H1 (cell line): ENCODE measurements at regions not wholly inside any gene's neighbourhood (a gene's known extent, or its start where the extent isn't known, plus 50 kb on each side); places are given as distances from the start of the nearest gene placed in this dataset.

Source experiments
- CTCF ChIA-PET: fragments of 300-600 bp; sonication (Branson Sonifier 250); formaldehyde crosslinking; loops from one replicate; lab custom pipeline; 2021; ENCODE audit not compliant: partially characterized antibody; lab: Charles Lee
- POLR2A ChIA-PET: fragments of 300-600 bp; sonication (Branson Sonifier 250); formaldehyde crosslinking; loops from one replicate; lab custom pipeline; 2021; ENCODE audit warnings: inconsistent platforms; ENCODE audit not compliant: partially characterized antibody; lab: Charles Lee
- DNase-seq, 2 experiments: peaks; one replicate each; pipeline versions ENCODE4 v3.0.0 to v3.0.0-alpha.2; 2010 to 2022; ENCODE audit warnings: low spot score in 2 of 2, low read depth in 1 of 2, mixed read lengths in 1 of 2
- FAIRE-seq: peaks from 2 replicates; lab custom pipeline; 2011; peaks lifted over from hg19 to GRCh38; lab: Jason Lieb, UNC
- H2AFZ ChIP-seq: 2 replicates; pipeline ENCODE4 v1.8.1; 2012; ENCODE audit warnings: low read length, inconsistent platforms
- H2AK5ac ChIP-seq: 2 replicates; pipeline ENCODE4 v1.6.1; 2013; ENCODE audit warnings: low read depth, low read length
- H2BK120ac ChIP-seq: replicated peaks from 2 replicates; pipeline ENCODE3; 2013; ENCODE audit warnings: low read depth, low read length, inconsistent platforms
- H2BK12ac ChIP-seq: 2 replicates; pipeline ENCODE4 v1.6.1; 2013; ENCODE audit warnings: low read depth, low read length
- H2BK15ac ChIP-seq: 2 replicates; pipeline ENCODE4 v1.6.1; 2013; ENCODE audit warnings: low read length
- H2BK20ac ChIP-seq: 2 replicates; pipeline ENCODE4 v1.6.1; 2013; ENCODE audit warnings: low read length
- H2BK5ac ChIP-seq: 2 replicates; pipeline ENCODE4 v1.6.1; 2013; ENCODE audit warnings: low read depth, low read length
- H3K14ac ChIP-seq: 2 replicates; pipeline ENCODE4 v1.6.1; 2013; ENCODE audit warnings: inconsistent platforms; ENCODE audit not compliant: insufficient read length
- H3K18ac ChIP-seq: 2 replicates; pipeline ENCODE4 v1.6.1; 2013; ENCODE audit warnings: low read length; ENCODE audit errors: extremely low read depth
- H3K23ac ChIP-seq: 2 replicates; pipeline ENCODE4 v1.6.1; 2013; ENCODE audit warnings: inconsistent platforms; ENCODE audit not compliant: insufficient read length
- H3K23me2 ChIP-seq: 2 replicates; pipeline ENCODE4 v1.6.1; 2013; ENCODE audit warnings: low read depth, low read length
- H3K27ac ChIP-seq: 2 replicates; pipeline ENCODE4 v1.6.1; 2011; ENCODE audit warnings: low read depth, low read length, inconsistent platforms
- H3K27me3 ChIP-seq, 4 experiments: replicated peaks in 1 of 4; 1 replicate in 1 of 4; 2 replicates in 3 of 4; pipeline versions ENCODE4 v1.6.1 to v1.8.1; 2011 to 2013; ENCODE audit warnings: low read length in 3 of 4, mild to moderate bottlenecking in 3 of 4, inconsistent platforms in 2 of 4, mixed read lengths in 2 of 4, moderate library complexity in 1 of 4; ENCODE audit not compliant: control insufficient read depth in 3 of 4, insufficient read depth in 3 of 4; ENCODE audit errors: extremely low read depth in 1 of 4
- H3K36me3 ChIP-seq, 4 experiments: 2 replicates each; pipeline versions ENCODE4 v1.6.1 to v1.8.1; 2011 to 2013; ENCODE audit warnings: mild to moderate bottlenecking in 4 of 4, low read length in 3 of 4, moderate library complexity in 2 of 4, control low read depth in 1 of 4, inconsistent platforms in 1 of 4; ENCODE audit not compliant: insufficient read depth in 4 of 4, control insufficient read depth in 2 of 4
- H3K4ac ChIP-seq: replicated peaks from 2 replicates; pipeline ENCODE3; 2013; ENCODE audit warnings: low read length, low read depth, mixed read lengths, inconsistent platforms; ENCODE audit not compliant: insufficient read length
- H3K4me1 ChIP-seq, 4 experiments: replicated peaks in 1 of 4; 1 replicate in 1 of 4; 2 replicates in 3 of 4; pipeline versions ENCODE4 v1.6.1 to v1.8.1; 2011 to 2013; ENCODE audit warnings: low read length in 3 of 4, inconsistent platforms in 2 of 4, mixed read lengths in 1 of 4; ENCODE audit not compliant: insufficient read depth in 4 of 4, control insufficient read depth in 3 of 4
- H3K4me2 ChIP-seq, 2 experiments: 2 replicates each; pipeline versions ENCODE4 v1.6.1 to v1.8.1; 2011 to 2013; ENCODE audit warnings: low read depth in 2 of 2, low read length in 2 of 2, control low read depth in 1 of 2, inconsistent platforms in 1 of 2, mild to moderate bottlenecking in 1 of 2; ENCODE audit not compliant: insufficient read depth in 1 of 2
- H3K4me3 ChIP-seq, 4 experiments: fragments of 200-600, 300-600 bp in 1 of 4; sonication (generic), shearing (Covaris generic), sonication (Bioruptor Twin) in 1 of 4; 2 replicates each; pipeline versions ENCODE4 v1.5.1 to v1.8.1; 2011 to 2016; ENCODE audit warnings: low read length in 4 of 4, low read depth in 3 of 4, control low read depth in 2 of 4, inconsistent platforms in 2 of 4, mild to moderate bottlenecking in 2 of 4, mixed read lengths in 1 of 4, moderate library complexity in 1 of 4; ENCODE audit not compliant: insufficient read depth in 2 of 4; ENCODE audit errors: extremely low read depth in 1 of 4
- H3K56ac ChIP-seq: replicated peaks from 2 replicates; pipeline ENCODE3; 2013; ENCODE audit warnings: low read depth, mild to moderate bottlenecking, mixed read lengths, low read length, inconsistent platforms; ENCODE audit not compliant: insufficient read length
- H3K79me1 ChIP-seq: 2 replicates; pipeline ENCODE4 v1.6.1; 2013; ENCODE audit warnings: low read depth, low read length, control low read depth
- H3K79me2 ChIP-seq, 2 experiments: 2 replicates each; pipeline versions ENCODE4 v1.6.1 to v1.8.1; 2012 to 2013; ENCODE audit warnings: low read length in 2 of 2, mild to moderate bottlenecking in 2 of 2, inconsistent platforms in 1 of 2; ENCODE audit not compliant: insufficient read depth in 2 of 2, control insufficient read depth in 1 of 2
- H3K9ac ChIP-seq, 4 experiments: replicated peaks in 1 of 4; 1 replicate in 1 of 4; 2 replicates in 3 of 4; pipeline versions ENCODE4 v1.6.1 to v1.8.1; 2011 to 2013; ENCODE audit warnings: low read depth in 3 of 4, low read length in 3 of 4, control low read depth in 2 of 4, mild to moderate bottlenecking in 2 of 4, moderate library complexity in 2 of 4, inconsistent platforms in 1 of 4; ENCODE audit errors: extremely low read depth in 1 of 4
- H3K9me3 ChIP-seq, 2 experiments: 2 replicates each; pipeline versions ENCODE4 v1.6.1 to v1.8.1; 2012 to 2013; ENCODE audit warnings: mild to moderate bottlenecking in 2 of 2, moderate library complexity in 2 of 2, control low read depth in 1 of 2, inconsistent platforms in 1 of 2, low read depth in 1 of 2, low read length in 1 of 2, mixed read lengths in 1 of 2; ENCODE audit not compliant: insufficient read depth in 2 of 2
- H4K20me1 ChIP-seq, 2 experiments: replicated peaks in 1 of 2; 2 replicates each; pipeline versions ENCODE3 to v1.8.1; 2011 to 2013; ENCODE audit warnings: inconsistent platforms in 2 of 2, low read length in 2 of 2, mild to moderate bottlenecking in 1 of 2; ENCODE audit not compliant: insufficient read depth in 2 of 2, control insufficient read depth in 1 of 2
- H4K5ac ChIP-seq: 2 replicates; pipeline ENCODE4 v1.6.1; 2013; ENCODE audit warnings: low read length, low read depth, mixed read lengths, inconsistent platforms; ENCODE audit not compliant: insufficient read length
- H4K8ac ChIP-seq: 2 replicates; pipeline ENCODE4 v1.8.0; 2013; ENCODE audit warnings: mild to moderate bottlenecking, moderate library complexity, low read length, inconsistent platforms; ENCODE audit not compliant: insufficient read depth; ENCODE audit errors: extremely low read depth
- H4K91ac ChIP-seq: replicated peaks from 2 replicates; pipeline ENCODE3; 2013; ENCODE audit warnings: low read length, mixed read lengths, inconsistent platforms; ENCODE audit not compliant: insufficient read length
- JUN ChIP-seq: IDR thresholded peaks from 2 replicates; pipeline ENCODE4 v1.6.1; 2011; ENCODE audit warnings: low read depth, mild to moderate bottlenecking, improper control_type of control experiment, low read length
- PHF8 ChIP-seq: fragments of 200-600 bp; sonication (generic); conservative IDR thresholded peaks from 2 replicates; pipeline ENCODE4 v1.7.1; 2012; ENCODE audit warnings: low read depth, mild to moderate bottlenecking, inconsistent platforms, low read length, moderate library complexity
- SP1 ChIP-seq: IDR thresholded peaks from 2 replicates; pipeline ENCODE4 v1.6.1; 2011; ENCODE audit warnings: low read depth, low read length
- WGBS, 2 experiments: shearing (Covaris generic) in 1 of 2; methylation state at CpG; one replicate each; pipeline versions ENCODE4 v1.1.6 to v1.1.7; 2013 to 2015; ENCODE audit warnings: low lambda C conversion rate in 2 of 2, mixed read lengths in 2 of 2, inconsistent platforms in 1 of 2, low coverage in 1 of 2, missing lambda C conversion rate in 1 of 2; ENCODE audit not compliant: insufficient replicate concordance in 2 of 2, insufficient coverage in 1 of 2, insufficient read length in 1 of 2; ENCODE audit errors: extremely low coverage in 1 of 2, missing lambda C conversion rate in 1 of 2; 5-methylcytosine and 5-hydroxymethylcytosine counted together

DNA sequence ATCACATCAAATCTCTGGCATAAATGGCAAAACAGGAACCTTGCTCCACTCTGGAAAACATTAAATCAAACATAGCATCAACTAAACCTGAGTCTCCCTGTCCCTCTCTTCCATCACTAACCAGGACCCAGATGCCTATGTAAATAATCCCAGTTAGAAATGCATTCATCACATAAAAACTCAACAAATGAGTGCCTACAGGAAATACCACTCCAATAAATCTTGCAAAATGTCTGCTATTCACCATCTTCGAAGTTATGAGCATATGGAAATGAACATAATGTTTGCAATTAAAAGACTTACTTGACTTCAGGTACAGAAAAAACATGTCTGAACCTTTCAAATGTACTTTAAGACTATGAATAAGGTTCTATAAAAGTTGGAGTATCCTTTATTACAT, 425.0 kb downstream of the CDH11 start:
- Histone ChIP-seq H4K91ac (no peak overlapping the region), H3K4me3 (no peak overlapping the region), H3K23ac (no peak overlapping the region), H3K23me2 (no peaks in the 10 kb centered on the region), H2BK120ac (no peak overlapping the region), H3K27ac (no peak overlapping the region), H3K79me2 (no peaks in the 10 kb centered on the region), H2BK12ac (no peak overlapping the region), H2AFZ (no peak overlapping the region), H3K14ac (no peak overlapping the region), H3K79me1 (no peaks in the 10 kb centered on the region), H3K4me1 (no peaks in the 10 kb centered on the region), H2BK15ac (no peak overlapping the region), H3K18ac (no peak overlapping the region), H4K5ac (no peak overlapping the region), H2BK5ac (no peak overlapping the region), H3K9ac (no peak overlapping the region), H2BK20ac (no peak overlapping the region), H3K9me3 (no peaks in the 10 kb centered on the region), H4K20me1 (no peaks in the 10 kb centered on the region), H4K8ac (no peak overlapping the region), H3K4me2 (no peak overlapping the region), H3K27me3 (no peaks in the 10 kb centered on the region), H3K36me3 (no peaks in the 10 kb centered on the region), H3K56ac (no peak overlapping the region), H2AK5ac (no peak overlapping the region), H3K4ac (no peak overlapping the region)
- no peak for FAIRE-seq
- whole genome bisulfite sequencing, 2 experiments, result 92% methylated on average over 1 of the region's 1 CpG; no CpG with 5 or more reads in 1 of the 2 experiments
- DNase-seq, result no peak
- ChIA-PET CTCF (no interaction called here), POLR2A (no interaction called here)
- TF ChIP-seq JUN, result no peak
- TF ChIP-seq SP1, result no peak
- TF ChIP-seq PHF8, result no peak
